ENCODE measurements at regions not wholly inside any gene's neighbourhood (a gene's known extent, or its start where the extent isn't known, plus 50 kb on each side); places are given as distances from the start of the nearest gene placed in this dataset.

DNA sequence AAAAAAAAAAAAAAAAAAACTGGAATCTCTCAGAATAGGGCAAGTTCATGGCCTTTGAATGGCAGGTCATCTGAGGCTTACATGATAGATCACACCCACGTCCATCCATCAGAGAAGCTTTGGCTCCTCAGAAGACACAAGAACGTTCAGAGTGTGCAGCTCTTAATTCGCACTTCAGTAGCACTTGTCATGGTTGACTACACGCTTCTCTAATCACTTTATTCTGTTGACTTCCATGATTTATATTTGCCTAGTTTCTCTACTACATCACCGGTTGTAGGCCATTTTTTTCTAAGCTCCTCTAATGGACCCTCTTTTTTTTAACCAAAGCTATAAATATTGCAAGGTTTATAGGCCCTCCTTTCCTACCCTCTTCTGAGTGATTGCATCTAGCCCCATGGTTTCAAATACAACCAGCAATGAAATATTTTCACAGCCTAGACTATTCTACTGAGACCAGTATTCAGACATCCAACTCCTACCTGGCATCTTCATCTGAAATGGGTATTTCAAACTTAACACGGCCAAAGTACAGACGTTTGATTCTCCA is 305.4 kb upstream of the CELF2 start:
- TF ChIP-seq, protein P1, sequence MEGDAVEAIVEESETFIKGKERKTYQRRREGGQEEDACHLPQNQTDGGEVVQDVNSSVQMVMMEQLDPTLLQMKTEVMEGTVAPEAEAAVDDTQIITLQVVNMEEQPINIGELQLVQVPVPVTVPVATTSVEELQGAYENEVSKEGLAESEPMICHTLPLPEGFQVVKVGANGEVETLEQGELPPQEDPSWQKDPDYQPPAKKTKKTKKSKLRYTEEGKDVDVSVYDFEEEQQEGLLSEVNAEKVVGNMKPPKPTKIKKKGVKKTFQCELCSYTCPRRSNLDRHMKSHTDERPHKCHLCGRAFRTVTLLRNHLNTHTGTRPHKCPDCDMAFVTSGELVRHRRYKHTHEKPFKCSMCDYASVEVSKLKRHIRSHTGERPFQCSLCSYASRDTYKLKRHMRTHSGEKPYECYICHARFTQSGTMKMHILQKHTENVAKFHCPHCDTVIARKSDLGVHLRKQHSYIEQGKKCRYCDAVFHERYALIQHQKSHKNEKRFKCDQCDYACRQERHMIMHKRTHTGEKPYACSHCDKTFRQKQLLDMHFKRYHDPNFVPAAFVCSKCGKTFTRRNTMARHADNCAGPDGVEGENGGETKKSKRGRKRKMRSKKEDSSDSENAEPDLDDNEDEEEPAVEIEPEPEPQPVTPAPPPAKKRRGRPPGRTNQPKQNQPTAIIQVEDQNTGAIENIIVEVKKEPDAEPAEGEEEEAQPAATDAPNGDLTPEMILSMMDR (optimal IDR thresholded peaks at IDR 0.05 in 1 of 3, IDR thresholded peaks at IDR 0.05 in 1 of 3, conservative IDR thresholded peaks at IDR 0.05 in 1 of 3; ENCODE audit: extremely low read depth in 1 of 3, insufficient read depth in 2 of 3, low read length in 3 of 3), result no peak
- TF ChIP-seq EZH2 (IDR thresholded peaks at IDR 0.05; ENCODE audit: low read length), result no peak
